ENCODE measurements at regions not wholly inside any gene's neighbourhood (a gene's known extent, or its start where the extent isn't known, plus 50 kb on each side); places are given as distances from the start of the nearest gene placed in this dataset.

- no peaks in the 10 kb centered on the region for H3K4me1 ChIP-seq (ENCODE audit: insufficient read depth)
- 69% methylated on average over 1 of the region's 1 CpG for WGBS
Measured at GRCh38 chr3:80701349-80701748, 933.6 kb upstream of the ROBO1 start.

DNA sequence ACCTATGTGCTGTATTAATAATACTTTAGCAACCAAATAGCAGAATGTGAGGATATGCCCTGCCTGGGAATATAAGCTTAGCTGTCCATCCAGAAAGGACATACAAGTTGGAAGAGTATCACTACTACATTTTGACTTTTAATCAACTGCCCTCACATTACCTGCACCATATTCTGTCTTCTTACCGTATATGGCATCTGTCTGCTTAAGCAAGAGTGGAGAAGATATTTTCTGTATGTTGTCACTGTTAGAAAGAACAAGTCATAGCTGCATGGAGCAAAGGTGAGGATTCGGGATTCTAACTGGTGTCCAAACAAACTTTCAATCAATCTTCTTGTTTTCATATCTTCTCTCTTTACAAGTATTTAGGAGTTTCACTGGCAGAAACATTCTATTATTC is 929.5 kb upstream of the ROBO1 start:
- Histone ChIP-seq H3K27ac (ENCODE audit: low read depth) (no peak overlapping the region), H3K4me1 (ENCODE audit: insufficient read depth) (no peaks in the 10 kb centered on the region), H3K4me3 (ENCODE audit: low read depth, low read length) (no peak overlapping the region), H3K36me3 (ENCODE audit: insufficient read depth) (no peaks in the 10 kb centered on the region)
- DNase-seq (ENCODE audit: extremely low spot score), result no peak
- WGBS, result 82% methylated on average over 2 of the region's 2 CpGs

More at GRCh38 chr3:80701349-80701748, 933.6 kb upstream of the ROBO1 start:
- DNase-seq (ENCODE audit: extremely low spot score), result no peak
- Histone ChIP-seq H3K27ac (ENCODE audit: low read depth) (no peak overlapping the region), H3K4me3 (ENCODE audit: low read depth, low read length) (no peak overlapping the region), H3K36me3 (ENCODE audit: insufficient read depth) (no peaks in the 10 kb centered on the region)

DNA sequence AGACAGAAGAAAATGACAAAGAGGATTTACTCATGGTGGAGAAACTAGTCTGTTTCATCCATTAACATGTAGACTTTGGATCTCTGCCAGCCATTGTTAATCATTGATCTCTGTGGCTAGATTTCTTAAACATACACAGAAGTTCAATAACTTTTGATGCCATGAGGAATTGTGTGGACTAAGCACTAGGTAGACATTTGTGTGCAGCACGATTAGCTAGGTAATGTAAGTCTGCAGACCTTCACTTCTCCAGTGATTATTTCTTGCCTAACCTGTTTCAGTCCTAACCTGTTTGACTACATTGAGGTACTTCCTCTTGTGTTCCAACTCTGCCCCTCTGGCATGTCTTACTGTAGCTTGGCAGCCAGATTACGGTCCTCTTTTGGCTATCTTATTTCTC is 928.5 kb upstream of the ROBO1 start:
- H3K4me1 ChIP-seq (ENCODE audit: insufficient read depth), result no peaks in the 10 kb centered on the region
- no peak overlapping the region for H3K27ac ChIP-seq (ENCODE audit: low read depth)
- DNase-seq (ENCODE audit: extremely low spot score), result peak; percentile 85
- no peak overlapping the region for H3K4me3 ChIP-seq (ENCODE audit: low read depth, low read length)
- H3K36me3 ChIP-seq (ENCODE audit: insufficient read depth), result no peaks in the 10 kb centered on the region
- 68% methylated on average over 2 of the region's 2 CpGs for WGBS

GRCh38 chr3:80688814-80689213 is 921.0 kb upstream of the ROBO1 start:
- no peak for DNase-seq (ENCODE audit: extremely low spot score)
- no peak overlapping the region for H3K27ac ChIP-seq (ENCODE audit: low read depth)
- H3K4me1 ChIP-seq (ENCODE audit: insufficient read depth), result no peaks in the 10 kb centered on the region
- H3K4me3 ChIP-seq (ENCODE audit: low read depth, low read length), result no peak overlapping the region
- H3K36me3 ChIP-seq (ENCODE audit: insufficient read depth), result no peaks in the 10 kb centered on the region
- 2% methylated on average over 2 of the region's 2 CpGs for WGBS

- no peak overlapping the region for H3K4me3 ChIP-seq (ENCODE audit: low read depth, low read length)
- H3K27ac ChIP-seq (ENCODE audit: low read depth), result no peak overlapping the region
- 80% methylated on average over 1 of the region's 1 CpG for WGBS
- no peaks in the 10 kb centered on the region for H3K4me1 ChIP-seq (ENCODE audit: insufficient read depth)
- H3K36me3 ChIP-seq (ENCODE audit: insufficient read depth), result no peaks in the 10 kb centered on the region
- DNase-seq (ENCODE audit: extremely low spot score), result no peak
Measured at GRCh38 chr3:80682951-80683350, 915.2 kb upstream of the ROBO1 start.

DNA sequence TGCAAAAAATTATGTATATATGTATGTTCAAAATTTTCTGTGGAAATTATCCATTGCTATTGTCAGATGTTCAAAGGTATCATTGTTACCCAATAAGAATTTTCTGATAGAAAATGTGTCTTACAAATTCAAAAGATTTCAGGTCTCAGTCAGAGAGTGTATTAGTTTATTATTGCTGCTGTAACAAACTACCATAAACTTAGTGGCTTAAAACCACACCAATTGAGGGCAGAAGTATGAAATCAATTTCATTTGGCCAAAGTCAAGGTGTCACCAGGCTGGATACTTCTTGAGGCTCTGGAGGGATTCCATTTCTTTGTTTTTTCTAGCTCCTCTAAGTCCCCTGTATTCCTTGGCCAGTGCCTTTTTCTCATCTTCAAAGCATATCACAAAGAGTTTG is 914.4 kb upstream of the ROBO1 start:
- Histone ChIP-seq H3K36me3 (ENCODE audit: insufficient read depth) (no peaks in the 10 kb centered on the region), H3K27ac (ENCODE audit: low read depth) (no peak overlapping the region)

DNA sequence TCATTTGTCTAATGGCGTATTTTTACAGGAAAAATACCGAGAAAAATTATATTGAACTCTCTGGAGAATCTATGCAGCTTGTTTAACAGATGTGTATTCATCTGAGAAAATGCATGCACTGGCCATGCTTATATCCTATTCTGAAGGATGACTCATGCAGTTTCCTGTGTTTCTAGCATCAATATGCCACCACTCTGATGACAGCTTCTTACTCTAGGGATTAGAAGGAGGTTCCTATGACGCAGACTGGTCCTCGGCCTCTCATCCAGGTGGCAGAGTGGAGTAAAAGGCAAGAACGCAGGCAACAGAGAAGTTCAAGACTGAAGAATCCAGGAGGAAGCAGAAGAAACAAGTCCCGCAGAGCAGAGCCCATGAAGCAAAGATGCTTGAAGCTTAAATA is 910.0 kb upstream of the ROBO1 start:
- WGBS, result 51% methylated on average over 6 of the region's 6 CpGs
- H3K27ac ChIP-seq (ENCODE audit: low read depth), result no peak overlapping the region
- H3K4me3 ChIP-seq (ENCODE audit: low read depth, low read length), result no peak overlapping the region
- no peaks in the 10 kb centered on the region for H3K4me1 ChIP-seq (ENCODE audit: insufficient read depth)
- no peak for DNase-seq (ENCODE audit: extremely low spot score)
- H3K36me3 ChIP-seq (ENCODE audit: insufficient read depth), result no peaks in the 10 kb centered on the region

More for the DNA sequence above, 914.4 kb upstream of the ROBO1 start:
- H3K4me1 ChIP-seq (ENCODE audit: insufficient read depth), result no peaks in the 10 kb centered on the region
- H3K4me3 ChIP-seq (ENCODE audit: low read depth, low read length), result no peak overlapping the region
- DNase-seq (ENCODE audit: extremely low spot score), result no peak

GRCh38 chr3:80676866-80677265 is 909.1 kb upstream of the ROBO1 start:
- DNase-seq (ENCODE audit: extremely low spot score), result no peak
- H3K27ac ChIP-seq (ENCODE audit: low read depth), result no peak overlapping the region
- no peaks in the 10 kb centered on the region for H3K36me3 ChIP-seq (ENCODE audit: insufficient read depth)
- no peak overlapping the region for H3K4me3 ChIP-seq (ENCODE audit: low read depth, low read length)
- H3K4me1 ChIP-seq (ENCODE audit: insufficient read depth), result no peaks in the 10 kb centered on the region

- no peak overlapping the region for H3K4me3 ChIP-seq (ENCODE audit: low read depth, low read length)
- WGBS, result 73% methylated on average over 2 of the region's 2 CpGs
- H3K4me1 ChIP-seq (ENCODE audit: insufficient read depth), result no peaks in the 10 kb centered on the region
- H3K36me3 ChIP-seq (ENCODE audit: insufficient read depth), result no peaks in the 10 kb centered on the region
- H3K27ac ChIP-seq (ENCODE audit: low read depth), result no peak overlapping the region
- DNase-seq (ENCODE audit: extremely low spot score), result no peak
Measured at GRCh38 chr3:80676261-80676660, 908.5 kb upstream of the ROBO1 start.

- WGBS, result 43% methylated on average over 4 of the region's 4 CpGs
- H3K36me3 ChIP-seq (ENCODE audit: insufficient read depth), result no peaks in the 10 kb centered on the region
- H3K4me3 ChIP-seq (ENCODE audit: low read depth, low read length), result no peak overlapping the region
- no peak for DNase-seq (ENCODE audit: extremely low spot score)
- H3K4me1 ChIP-seq (ENCODE audit: insufficient read depth), result no peaks in the 10 kb centered on the region
- H3K27ac ChIP-seq (ENCODE audit: low read depth), result no peak overlapping the region
Measured at GRCh38 chr3:80675790-80676189, 908.0 kb upstream of the ROBO1 start.

DNA sequence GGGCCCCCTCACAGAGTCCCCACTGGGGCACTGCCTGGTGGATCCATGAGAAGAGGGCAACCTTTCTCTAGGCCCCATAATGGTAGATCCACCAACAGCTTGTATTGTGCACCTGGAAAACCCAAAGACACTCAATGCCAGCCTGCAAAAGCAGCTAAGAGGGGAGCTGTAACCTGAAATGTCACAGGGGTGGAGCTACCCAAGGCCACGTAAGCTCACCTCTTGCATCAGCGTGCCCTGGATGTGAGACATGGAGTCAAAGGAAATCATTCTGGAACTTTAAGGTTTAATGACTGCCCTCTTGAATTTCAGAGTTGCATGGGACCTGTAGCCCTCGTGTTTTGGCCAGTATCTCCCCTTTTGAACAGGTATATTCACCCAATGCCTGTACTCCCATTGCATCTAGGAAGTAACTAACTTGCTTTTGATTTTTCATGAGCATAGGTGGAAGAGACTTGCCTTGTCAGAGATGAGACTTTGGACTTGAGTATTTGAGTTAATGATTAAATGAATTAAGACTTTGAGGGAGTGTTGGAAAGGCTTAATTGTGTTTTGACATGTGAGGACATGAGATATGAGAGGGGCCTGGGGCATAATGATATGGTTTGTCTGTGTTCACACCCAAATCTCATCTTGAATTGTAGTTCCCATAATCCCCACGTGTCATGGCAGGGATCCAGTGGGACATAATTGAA is 900.9 kb upstream of the ROBO1 start:
- Histone ChIP-seq H3K27ac (ENCODE audit: low read depth) (no peak overlapping the region), H3K4me3 (ENCODE audit: low read depth, low read length) (no peak overlapping the region), H3K4me1 (ENCODE audit: insufficient read depth) (no peaks in the 10 kb centered on the region), H3K36me3 (ENCODE audit: insufficient read depth) (no peaks in the 10 kb centered on the region)
- 74% methylated on average over 4 of the region's 4 CpGs for WGBS
- DNase-seq (ENCODE audit: extremely low spot score), result no peak

DNA sequence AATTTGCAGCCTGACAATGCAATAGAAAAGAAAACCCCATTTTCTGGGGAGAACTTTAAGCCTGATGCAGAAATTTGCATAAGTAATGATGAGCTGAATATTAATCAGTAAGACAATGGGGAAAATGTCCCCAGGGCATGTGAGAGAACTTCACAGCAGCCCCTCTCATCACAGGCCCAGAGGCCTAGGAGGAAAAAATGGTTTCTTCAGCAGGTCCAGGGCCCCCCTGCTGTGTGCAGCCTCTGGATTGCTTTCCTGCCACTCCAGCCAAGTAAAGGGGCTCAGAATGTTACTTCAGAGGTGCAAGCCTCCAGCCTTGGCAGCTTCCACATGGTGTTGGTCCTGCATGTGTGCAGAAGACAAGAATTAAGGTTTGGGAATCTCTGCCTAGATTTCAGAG is 900.3 kb upstream of the ROBO1 start:
- Histone ChIP-seq H3K4me3 (ENCODE audit: low read depth, low read length) (no peak overlapping the region), H3K36me3 (ENCODE audit: insufficient read depth) (no peaks in the 10 kb centered on the region), H3K4me1 (ENCODE audit: insufficient read depth) (no peaks in the 10 kb centered on the region), H3K27ac (ENCODE audit: low read depth) (no peak overlapping the region)
- no peak for DNase-seq (ENCODE audit: extremely low spot score)

- WGBS, result 67% methylated on average over 3 of the region's 3 CpGs
- Histone ChIP-seq H3K36me3 (ENCODE audit: insufficient read depth) (no peaks in the 10 kb centered on the region), H3K4me3 (ENCODE audit: low read depth, low read length) (no peak overlapping the region), H3K4me1 (ENCODE audit: insufficient read depth) (no peaks in the 10 kb centered on the region), H3K27ac (ENCODE audit: low read depth) (no peak overlapping the region)
- DNase-seq (ENCODE audit: extremely low spot score), result no peak
Measured at GRCh38 chr3:80663426-80663825, 895.6 kb upstream of the ROBO1 start.

GRCh38 chr3:80655216-80655615 is 887.4 kb upstream of the ROBO1 start:
- DNase-seq (ENCODE audit: extremely low spot score), result no peak
- no peaks in the 10 kb centered on the region for H3K36me3 ChIP-seq (ENCODE audit: insufficient read depth)
- H3K4me1 ChIP-seq (ENCODE audit: insufficient read depth), result no peaks in the 10 kb centered on the region
- WGBS, result 95% methylated on average over 3 of the region's 3 CpGs
- no peak overlapping the region for H3K4me3 ChIP-seq (ENCODE audit: low read depth, low read length)
- no peak overlapping the region for H3K27ac ChIP-seq (ENCODE audit: low read depth)

DNA sequence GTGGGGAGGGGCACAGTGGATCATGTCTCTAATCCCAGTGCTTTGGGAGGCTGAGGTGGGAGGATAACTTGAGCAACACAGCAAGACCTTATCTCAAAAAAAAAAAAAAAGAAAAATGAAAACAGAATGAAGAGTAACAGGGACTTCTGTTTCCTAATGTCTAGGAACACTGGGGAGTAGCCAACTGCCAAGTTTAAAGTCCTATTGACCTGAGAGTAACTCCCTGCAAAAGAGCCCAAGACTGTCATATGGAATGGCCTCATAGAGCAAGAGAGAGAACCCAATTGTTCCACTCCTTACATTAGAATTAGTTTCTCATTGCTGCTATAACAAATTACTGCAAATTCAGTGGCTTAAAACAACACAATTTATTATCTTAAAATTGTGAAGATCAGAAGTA is 881.4 kb upstream of the ROBO1 start:
- Histone ChIP-seq H3K36me3 (ENCODE audit: insufficient read depth) (no peaks in the 10 kb centered on the region), H3K4me1 (ENCODE audit: insufficient read depth) (no peaks in the 10 kb centered on the region), H3K4me3 (ENCODE audit: low read depth, low read length) (no peak overlapping the region), H3K27ac (ENCODE audit: low read depth) (no peak overlapping the region)
- no peak for DNase-seq (ENCODE audit: extremely low spot score)
